ENCODE measurements at regions not wholly inside any gene's neighbourhood (a gene's known extent, or its start where the extent isn't known, plus 50 kb on each side); places are given as distances from the start of the nearest gene placed in this dataset.

DNA sequence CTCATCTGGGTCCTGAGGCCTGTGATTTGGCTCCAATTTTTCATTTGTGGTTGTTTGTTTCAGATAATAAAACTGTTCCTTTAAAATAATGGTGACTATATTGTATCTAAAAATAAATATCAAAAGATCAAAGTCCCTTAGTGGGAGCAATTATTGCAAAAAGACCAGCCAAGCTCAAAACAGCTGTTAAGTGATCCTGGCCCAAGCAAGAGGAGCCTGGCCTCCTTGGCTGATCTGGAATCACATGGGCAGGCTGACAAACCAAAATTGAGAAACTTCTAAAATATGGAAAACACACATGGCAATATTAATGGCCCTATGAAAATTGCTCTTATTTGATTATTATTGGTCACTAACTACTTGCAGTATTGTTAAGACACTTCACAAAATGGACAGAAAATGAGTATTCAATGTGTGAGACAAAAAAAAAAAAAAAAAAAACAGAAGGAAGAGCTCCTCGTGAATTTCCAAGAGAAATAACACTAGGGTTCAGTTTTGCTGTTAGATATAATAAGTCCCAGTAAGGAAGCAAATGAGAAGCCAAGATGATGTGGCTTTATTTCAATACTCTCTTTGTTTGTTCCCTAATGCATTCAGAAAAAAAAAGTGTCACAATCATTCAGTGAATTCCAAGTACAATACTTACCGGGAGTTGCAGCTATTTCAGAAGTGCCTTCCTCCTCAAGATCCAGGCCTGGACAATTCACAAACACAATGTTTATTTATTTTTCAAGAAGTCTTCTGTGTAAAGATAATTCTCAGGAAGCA, 105.1 kb downstream of the SEC16B start:
- Histone ChIP-seq H3K36me3 (ENCODE audit: control insufficient read depth, insufficient read depth, low read length) (no peaks in the 10 kb centered on the region), H3K4me3 (ENCODE audit: low read depth, low read length) (no peak overlapping the region), H3K27me3 (ENCODE audit: control insufficient read depth, insufficient read depth, low read length) (no peaks in the 10 kb centered on the region)
- TF ChIP-seq, protein P1, sequence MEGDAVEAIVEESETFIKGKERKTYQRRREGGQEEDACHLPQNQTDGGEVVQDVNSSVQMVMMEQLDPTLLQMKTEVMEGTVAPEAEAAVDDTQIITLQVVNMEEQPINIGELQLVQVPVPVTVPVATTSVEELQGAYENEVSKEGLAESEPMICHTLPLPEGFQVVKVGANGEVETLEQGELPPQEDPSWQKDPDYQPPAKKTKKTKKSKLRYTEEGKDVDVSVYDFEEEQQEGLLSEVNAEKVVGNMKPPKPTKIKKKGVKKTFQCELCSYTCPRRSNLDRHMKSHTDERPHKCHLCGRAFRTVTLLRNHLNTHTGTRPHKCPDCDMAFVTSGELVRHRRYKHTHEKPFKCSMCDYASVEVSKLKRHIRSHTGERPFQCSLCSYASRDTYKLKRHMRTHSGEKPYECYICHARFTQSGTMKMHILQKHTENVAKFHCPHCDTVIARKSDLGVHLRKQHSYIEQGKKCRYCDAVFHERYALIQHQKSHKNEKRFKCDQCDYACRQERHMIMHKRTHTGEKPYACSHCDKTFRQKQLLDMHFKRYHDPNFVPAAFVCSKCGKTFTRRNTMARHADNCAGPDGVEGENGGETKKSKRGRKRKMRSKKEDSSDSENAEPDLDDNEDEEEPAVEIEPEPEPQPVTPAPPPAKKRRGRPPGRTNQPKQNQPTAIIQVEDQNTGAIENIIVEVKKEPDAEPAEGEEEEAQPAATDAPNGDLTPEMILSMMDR (IDR thresholded peaks at IDR 0.05; ENCODE audit: insufficient read depth, low read length, poor library complexity, severe bottlenecking), result no peak
- DNase-seq (ENCODE audit: low read depth), result no peak

DNA sequence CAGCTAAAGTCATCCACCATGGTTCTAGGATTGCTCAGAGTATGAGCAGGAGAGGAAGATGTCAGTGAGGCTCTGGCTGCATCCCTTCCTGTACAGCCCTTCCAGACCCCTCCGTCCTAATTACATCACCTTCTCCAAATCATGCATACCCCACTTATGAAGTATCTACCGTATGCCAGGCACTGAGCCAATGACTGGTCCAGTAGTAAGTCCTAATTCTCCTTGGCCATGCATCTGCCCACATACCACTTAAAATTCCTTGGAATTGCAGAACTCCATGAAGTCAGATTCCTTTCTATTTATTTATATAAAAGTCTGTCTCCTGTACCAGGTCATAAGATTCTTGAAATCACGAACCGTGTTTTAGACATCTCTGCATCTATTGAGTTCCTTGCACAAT, 106.1 kb downstream of the SEC16B start:
- TF ChIP-seq, protein P1 (IDR thresholded peaks at IDR 0.05; ENCODE audit: insufficient read depth, low read length, poor library complexity, severe bottlenecking), result no peak
- Histone ChIP-seq H3K4me3 (ENCODE audit: low read depth, low read length) (no peak overlapping the region), H3K36me3 (ENCODE audit: control insufficient read depth, insufficient read depth, low read length) (no peaks in the 10 kb centered on the region), H3K27me3 (ENCODE audit: control insufficient read depth, insufficient read depth, low read length) (no peaks in the 10 kb centered on the region)
- DNase-seq (ENCODE audit: low read depth), result no peak

DNA sequence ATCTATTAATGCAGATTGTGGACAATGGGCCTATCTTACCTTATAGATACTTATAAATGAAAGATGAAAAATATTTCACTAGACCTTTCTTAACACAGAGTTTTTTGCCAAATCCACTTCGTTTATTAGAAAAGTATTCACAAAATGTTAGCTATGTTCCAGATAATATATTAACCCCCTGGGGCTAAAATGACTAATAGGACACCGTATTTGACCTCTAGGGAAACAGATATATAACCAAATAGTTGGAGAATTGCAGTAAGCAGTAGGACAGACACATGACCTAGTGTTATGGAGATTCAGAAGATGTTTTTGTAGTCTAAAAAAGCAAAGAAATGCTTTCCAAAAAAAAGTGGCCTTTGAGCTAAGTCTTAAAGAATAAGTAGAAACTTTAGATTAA, 106.9 kb downstream of the SEC16B start:
- TF ChIP-seq, protein P1 (IDR thresholded peaks at IDR 0.05; ENCODE audit: insufficient read depth, low read length, poor library complexity, severe bottlenecking), result no peak
- no peaks in the 10 kb centered on the region for H3K27me3 ChIP-seq (ENCODE audit: control insufficient read depth, insufficient read depth, low read length)
- H3K36me3 ChIP-seq (ENCODE audit: control insufficient read depth, insufficient read depth, low read length), result no peaks in the 10 kb centered on the region
- DNase-seq (ENCODE audit: low read depth), result no peak
- no peak overlapping the region for H3K4me3 ChIP-seq (ENCODE audit: low read depth, low read length)

DNA sequence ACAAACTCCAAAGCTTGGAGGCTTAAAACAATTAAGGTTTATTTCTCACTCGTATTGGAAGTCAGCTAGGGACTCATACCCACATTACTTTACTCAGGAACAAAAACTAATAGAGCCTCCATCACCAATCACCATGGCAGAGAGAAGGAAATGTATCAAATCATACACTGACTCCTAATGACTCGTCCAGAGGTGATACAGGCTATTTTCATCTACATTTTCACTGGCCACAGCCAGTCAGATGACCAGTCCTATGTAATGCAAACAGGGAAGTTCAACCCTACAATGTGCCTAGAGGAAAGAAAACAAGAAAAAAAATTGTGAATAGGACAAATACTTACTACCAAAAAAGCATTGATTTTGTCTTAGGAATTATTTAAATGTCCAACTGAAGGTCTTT, 110.3 kb downstream of the SEC16B start:
- no peaks in the 10 kb centered on the region for H3K27me3 ChIP-seq (ENCODE audit: control insufficient read depth, insufficient read depth, low read length)
- H3K36me3 ChIP-seq (ENCODE audit: control insufficient read depth, insufficient read depth, low read length), result no peaks in the 10 kb centered on the region
- no peak overlapping the region for H3K4me3 ChIP-seq (ENCODE audit: low read depth, low read length)
- TF ChIP-seq, protein P1 (IDR thresholded peaks at IDR 0.05; ENCODE audit: insufficient read depth, low read length, poor library complexity, severe bottlenecking), result no peak
- no peak for DNase-seq (ENCODE audit: low read depth)

DNA sequence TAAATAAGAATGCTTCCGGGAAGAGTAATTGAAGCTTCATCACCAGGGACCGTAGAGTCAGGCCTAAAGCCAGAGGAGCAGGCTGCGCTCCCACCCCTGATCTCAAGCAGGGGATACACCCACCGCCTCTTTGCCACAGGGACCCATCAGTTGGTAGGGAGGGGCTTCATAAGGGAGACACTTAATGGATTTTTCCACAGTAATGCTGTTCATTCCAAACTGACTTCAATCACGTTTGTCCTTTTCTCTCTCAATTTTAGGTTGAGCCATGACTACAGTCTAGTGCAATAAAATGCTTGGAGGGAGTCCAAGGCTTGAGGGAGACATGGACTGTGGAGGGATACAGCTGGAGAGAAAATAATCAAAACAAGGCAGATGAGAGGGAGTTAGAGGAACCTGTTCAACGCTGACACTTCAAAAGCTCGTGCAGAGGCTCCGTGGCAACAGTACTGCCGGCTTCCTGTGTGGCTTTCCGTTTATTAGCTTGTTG, 111.5 kb downstream of the SEC16B start:
- Histone ChIP-seq H3K27me3 (ENCODE audit: control insufficient read depth, insufficient read depth, low read length) (no peaks in the 10 kb centered on the region), H3K4me3 (ENCODE audit: low read depth, low read length) (no peak overlapping the region), H3K36me3 (ENCODE audit: control insufficient read depth, insufficient read depth, low read length) (no peaks in the 10 kb centered on the region)
- DNase-seq (ENCODE audit: low read depth), result no peak
- TF ChIP-seq, protein P1 (IDR thresholded peaks at IDR 0.05; ENCODE audit: insufficient read depth, low read length, poor library complexity, severe bottlenecking), result no peak

DNA sequence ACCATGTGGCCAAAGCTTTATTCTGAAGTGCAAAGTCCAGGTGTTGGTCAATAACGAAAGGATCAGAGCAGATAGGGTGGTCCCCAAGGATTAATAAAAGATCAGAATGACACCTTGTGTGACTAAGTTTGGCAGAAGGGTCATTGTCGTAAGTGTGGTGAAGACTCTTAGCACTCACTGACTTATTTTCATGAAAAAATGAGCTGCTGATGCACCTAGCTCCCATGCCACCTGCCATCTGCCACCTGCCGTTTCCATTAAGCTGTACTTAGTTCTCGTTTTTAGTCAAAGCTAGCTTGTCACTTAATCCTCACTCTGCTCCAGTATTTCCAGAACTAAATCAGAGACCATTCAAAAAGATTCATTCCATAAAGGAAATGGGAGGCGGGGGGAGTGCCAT, 112.6 kb downstream of the SEC16B start:
- no peaks in the 10 kb centered on the region for H3K27me3 ChIP-seq (ENCODE audit: control insufficient read depth, insufficient read depth, low read length)
- no peaks in the 10 kb centered on the region for H3K36me3 ChIP-seq (ENCODE audit: control insufficient read depth, insufficient read depth, low read length)
- TF ChIP-seq, protein P1 (IDR thresholded peaks at IDR 0.05; ENCODE audit: insufficient read depth, low read length, poor library complexity, severe bottlenecking), result no peak
- H3K4me3 ChIP-seq (ENCODE audit: low read depth, low read length), result no peak overlapping the region
- DNase-seq (ENCODE audit: low read depth), result no peak

All from kidney epithelial cell (primary cell).